HG02610 (cell line): ENCODE measurements at regions not wholly inside any gene's neighbourhood (a gene's known extent, or its start where the extent isn't known, plus 50 kb on each side); places are given as distances from the start of the nearest gene placed in this dataset.
"Not testable (repeated sequence)": the region's sequence is repeated elsewhere in the genome, so short reads cannot be mapped to it uniquely, and the experiment has no call there.

Experiments
- ATAC-seq: cut with Tn5 transposase; IDR thresholded peaks from one replicate; pipeline ENCODE4 v1.9.1; 2021; ENCODE audit warnings: mild to moderate bottlenecking, moderate library complexity; ENCODE audit not compliant: unreplicated experiment

DNA sequence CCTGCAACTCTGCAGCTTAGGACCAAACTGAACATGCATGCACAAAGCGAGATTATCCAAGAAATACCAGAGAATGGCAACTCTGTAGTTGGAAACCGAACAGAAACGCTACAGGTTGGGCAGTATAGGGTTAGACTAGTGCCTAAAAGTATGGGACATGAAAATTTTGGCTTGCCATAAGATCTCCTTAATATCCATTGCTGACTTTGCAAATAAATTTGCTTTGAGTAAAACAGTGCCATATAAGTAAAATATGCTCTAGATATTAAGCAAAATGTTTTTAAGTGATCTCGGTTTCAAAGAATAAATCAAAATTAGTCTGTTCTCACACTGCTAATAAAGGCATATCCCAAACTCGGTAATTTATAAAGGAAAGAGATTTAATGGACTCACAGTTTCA, 456.0 kb downstream of the PRDM9 start:
- no peak for ATAC-seq

DNA sequence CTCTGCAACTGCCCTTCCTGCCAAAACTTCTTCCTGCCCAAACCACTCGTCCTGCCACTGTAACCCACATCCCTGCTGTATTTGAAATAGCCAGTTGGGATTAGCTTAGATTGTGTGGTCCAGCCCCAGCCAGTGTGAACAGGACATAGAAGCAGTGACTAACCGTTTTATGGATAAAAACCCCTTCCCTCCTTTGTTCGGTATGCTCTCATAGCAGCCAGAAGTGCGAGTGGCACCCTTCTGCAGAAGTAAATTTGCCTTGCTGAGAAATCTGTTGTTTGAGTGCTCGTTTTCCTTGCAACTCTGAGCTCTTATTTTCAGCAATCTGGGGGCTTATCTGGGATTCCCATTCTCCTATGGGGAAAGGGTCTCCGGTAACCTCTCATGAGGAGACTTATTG, 470.0 kb downstream of the PRDM9 start:
- no peak for ATAC-seq

DNA sequence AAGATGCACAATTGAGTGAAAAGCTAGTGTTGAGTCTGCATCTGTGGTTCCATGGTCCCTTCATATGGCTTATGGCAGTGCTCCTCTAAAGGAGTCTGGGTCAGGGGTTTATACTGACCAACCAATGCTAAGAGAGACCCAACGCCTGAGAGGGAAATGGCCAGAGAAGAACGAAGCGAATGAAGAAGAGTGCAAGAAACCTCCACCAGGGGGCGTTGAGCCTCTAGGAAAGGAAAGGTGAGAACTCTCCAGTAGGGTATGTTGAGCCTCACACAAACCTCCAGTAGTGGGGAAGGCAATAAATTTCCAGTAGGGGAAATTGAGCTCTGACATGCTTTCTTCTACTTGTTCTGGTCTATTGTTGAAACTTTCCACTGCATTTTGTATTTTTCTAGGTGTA, 470.6 kb downstream of the PRDM9 start:
- ATAC-seq = no peak

DNA sequence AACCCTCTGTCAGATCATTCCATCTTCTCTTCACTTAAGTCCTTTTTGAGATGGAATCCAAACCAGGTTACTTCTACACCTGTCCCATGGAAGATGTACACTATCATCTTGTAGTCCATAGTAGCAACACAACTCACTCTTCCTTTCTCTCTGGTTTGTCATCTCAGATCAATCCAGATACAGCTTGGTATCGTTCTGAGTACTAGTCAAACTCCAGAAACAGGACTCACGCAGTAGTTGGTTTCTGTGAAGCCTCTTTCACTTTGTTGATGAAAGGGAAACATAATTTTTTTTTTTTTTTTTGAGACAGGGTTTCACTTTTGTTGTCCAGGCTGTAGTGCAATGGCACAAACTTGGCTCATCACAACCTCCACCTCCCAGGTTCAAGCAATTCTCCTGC, 484.0 kb downstream of the PRDM9 start:
- ATAC-seq = peak; percentile 61

DNA sequence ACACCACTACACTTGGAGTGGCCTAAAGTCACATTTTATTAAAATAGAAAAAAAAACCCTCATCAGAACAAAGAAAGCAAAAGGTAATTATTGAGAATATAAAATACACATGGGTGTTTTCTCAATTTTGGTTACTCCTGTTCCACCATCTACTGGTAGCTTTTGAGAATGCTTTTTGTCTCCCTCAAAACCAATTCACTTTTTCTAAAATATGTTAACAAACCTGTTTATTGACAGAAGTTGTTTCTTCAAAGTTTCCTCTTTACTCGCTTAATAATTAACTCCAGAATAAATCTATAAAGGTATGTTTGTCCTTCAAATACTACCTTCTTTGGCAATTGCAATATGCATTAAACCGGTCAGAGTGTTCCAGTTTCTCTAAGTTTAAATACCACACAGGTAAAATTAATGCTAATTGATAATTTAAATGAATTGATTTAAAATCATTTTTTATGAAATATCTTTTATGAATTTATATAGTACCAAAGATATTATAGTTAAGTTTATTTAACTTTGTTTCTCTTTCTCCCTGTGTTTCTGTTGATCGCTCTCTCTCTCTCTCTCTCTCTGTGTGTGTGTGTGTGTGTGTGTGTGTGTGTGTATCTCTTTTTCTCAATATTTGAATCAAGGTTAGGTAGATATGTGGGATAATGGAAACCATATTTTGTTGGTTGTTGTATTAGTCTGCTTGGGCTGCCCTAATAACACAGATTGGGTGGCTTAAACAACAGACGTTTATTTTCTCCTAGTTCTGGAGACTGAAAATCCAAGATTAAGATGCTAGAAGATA, 487.4 kb downstream of the PRDM9 start:
- no peak for ATAC-seq

DNA sequence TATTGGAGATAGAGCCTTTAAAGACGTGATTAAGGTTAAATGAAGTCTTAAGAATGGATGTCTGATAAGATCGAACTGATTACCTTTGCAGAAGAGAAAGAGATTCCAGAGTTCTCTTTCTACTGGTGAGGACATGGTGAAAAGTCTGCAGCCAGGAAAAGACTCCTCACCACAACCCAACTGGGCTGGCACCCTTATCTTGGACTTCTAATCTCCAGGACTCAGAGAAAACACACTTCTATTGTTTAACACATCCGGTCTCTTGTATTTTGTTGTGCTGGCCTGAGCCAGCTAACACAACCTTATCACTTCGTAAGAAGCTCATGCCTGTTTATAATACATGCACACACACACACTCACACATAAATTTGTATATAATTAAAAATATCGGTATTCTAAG, 489.1 kb downstream of the PRDM9 start:
- no peak for ATAC-seq

DNA sequence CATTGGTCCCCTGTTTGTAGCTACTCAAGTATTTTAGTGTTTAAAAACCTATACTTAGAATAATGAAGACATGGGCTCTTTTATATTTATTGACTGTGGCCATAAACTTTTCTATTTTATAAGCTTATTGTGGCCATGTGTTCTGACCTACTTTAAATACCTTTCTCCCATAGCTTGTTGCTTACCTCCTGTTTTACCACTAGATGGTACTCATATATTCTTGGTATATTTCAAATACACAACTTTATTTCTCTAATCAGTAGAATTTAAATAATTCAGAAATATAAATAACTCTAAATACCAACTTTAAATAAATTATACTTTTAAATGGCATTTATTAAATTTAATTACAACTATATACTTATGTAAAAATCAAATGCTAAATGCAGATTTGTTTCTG, 498.0 kb downstream of the PRDM9 start:
- ATAC-seq = no peak

DNA sequence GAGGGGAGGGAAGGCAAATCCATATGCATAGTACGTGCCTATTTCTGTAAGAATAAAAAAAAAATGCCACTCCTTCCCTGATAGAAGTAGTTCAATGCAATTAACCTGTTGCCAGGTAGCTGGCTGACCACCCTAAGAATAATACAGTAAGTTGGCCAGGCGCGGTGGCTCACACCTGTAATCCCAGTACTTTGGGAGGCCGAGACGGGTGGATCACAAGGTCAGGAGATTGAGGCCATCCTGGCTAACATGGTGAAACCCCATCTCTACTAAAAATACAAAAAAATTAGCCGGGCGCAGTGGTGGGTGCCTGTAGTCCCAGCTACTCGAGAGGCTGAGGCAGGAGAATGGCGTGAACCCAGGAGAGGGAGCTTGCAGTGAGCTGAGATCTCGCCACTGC, 510.3 kb downstream of the PRDM9 start:
- not testable (repeated sequence) for ATAC-seq

DNA sequence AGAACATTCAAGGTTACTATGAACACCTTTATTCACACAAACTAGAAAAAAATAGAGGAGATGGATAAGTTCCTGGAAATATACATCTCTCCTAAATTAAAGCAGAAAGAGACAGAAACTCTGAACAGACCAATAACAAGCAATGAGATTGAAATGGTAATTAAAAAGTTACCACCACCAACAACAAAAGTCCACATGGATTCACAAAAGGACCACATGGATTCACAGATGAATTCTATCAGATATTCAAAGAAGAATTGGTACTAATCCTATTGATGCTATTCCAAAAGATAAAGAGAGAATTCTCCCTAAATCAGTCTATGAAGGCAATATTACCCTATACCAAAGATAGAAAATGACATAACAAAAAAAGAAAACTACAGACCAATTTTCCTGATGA, 518.9 kb downstream of the PRDM9 start:
- ATAC-seq = no peak

DNA sequence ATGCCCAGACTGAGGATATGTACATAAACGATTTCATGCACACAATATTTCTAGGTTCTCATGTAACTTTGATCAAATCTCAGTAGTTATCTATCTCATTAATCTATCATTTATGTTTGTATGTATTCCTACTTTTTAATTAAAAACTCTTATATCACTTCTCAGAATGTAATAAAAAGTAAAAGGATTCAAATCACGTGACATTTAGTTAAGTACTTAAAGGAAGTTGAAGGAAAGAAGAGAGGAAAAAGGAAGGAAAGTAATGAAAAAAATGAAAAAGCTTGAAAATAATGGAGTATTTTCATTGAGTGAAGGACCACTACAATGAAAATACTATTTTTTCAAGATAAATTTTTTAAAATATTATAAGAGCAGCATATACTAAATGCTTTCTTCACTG, 535.3 kb downstream of the PRDM9 start:
- ATAC-seq = no peak

DNA sequence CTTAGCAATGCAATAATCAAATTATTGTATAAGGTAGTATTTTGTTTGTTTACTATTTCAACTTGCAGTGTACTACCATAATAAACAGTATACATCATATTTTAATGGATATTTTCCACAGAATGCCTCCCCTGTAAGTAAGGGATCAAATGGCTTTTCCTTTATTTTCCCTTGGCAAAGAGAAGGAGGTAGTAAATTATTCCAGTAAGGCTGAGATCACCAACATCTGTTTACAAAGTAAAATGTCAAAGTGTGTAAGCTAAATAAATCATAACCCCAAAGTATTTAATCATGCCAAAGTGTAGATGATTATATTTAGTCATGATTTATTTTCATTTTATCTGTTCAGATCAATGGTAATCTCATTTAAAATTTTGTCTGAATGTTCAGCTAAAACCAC, 537.6 kb downstream of the PRDM9 start:
- ATAC-seq = no peak

DNA sequence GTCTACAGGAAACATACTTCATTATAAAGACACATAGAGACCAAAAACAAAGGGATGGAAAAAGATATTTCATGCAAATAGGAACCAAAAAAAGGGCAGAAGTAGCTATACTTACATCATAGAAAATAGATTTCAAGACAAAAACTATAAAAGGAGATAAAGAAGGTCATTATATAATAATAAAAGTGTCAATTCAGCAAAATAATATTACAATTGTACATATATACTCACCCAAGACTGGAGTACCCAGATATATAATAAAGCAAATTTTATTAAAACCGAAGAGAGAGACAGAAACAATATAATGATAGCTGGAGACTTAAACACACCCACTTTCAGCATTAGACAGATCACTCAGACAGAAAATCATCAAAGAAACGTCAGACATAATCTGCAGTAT, 546.3 kb downstream of the PRDM9 start:
- ATAC-seq = no peak

DNA sequence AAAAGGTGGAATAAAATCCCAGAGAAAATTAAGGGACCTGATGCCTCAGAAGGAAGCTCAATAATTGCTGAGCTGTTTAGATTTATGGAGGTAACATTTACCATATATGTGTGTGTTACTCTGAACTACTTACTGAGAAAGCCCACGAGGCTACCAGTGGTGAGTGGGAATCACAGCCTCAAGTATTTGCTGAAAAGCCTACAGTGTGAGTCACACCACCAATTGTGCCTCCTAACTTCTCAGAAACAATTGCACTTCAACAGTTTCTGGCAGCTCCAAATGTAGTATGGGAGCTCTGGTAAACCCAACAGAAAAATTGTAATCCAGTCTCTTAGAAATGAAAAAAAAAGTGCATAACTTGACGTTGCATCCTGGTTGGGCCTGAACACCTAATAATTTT, 551.6 kb downstream of the PRDM9 start:
- no peak for ATAC-seq

DNA sequence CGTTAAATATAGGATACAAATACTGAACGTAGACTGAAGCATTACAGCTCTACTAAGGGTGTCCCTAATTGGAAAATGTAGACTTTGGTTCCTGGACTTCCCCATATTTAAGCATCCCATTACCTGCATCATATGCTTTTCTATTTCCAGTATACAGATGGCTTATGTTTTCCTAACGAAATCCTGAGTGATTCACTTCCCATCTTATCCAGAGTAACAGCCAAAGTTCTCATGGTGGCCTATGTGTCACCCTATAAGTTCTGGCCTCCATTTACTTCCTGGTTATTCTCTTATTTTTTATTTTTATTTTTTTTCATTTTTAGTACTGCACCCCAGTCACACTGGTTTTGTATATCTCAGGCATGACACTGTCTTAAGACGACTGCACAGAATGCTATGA, 552.3 kb downstream of the PRDM9 start:
- ATAC-seq = no peak

DNA sequence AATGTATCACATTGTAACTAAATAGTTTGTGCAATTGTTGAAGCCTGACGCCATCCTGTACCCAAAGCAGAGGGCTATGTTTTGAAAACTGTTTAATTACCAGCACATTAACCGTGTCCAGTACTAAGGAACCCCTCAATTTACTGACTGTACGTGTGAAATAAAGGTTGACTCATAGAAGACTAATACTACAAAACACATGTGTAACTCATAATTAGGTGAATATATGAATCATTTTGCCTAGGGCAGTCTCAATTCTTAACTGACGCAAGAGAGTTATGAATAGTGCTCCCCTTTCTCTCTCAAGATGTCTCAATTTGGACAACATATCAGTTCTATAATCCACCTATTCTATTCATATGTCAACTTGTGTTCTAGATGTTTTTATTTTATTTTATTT, 558.4 kb downstream of the PRDM9 start:
- no peak for ATAC-seq

DNA sequence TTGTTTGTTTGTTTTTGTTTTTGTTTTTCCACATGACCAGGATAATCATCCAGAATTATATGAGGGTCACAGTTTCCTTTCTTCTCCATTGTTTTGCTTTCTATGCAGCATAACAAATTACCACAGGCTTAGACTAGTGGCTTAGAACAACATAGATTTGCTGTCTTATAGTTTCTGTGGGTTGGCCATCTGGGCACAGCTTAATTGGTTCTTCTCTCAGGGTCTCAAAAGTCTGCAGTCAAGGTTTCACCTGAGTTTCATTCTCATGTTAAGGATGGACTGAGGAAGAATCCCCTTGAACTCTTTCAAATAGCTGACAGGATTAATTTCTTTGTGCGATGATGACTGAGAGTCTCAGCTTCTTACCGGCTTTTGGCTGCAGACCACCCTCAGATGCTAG, 559.8 kb downstream of the PRDM9 start:
- ATAC-seq = no peak

DNA sequence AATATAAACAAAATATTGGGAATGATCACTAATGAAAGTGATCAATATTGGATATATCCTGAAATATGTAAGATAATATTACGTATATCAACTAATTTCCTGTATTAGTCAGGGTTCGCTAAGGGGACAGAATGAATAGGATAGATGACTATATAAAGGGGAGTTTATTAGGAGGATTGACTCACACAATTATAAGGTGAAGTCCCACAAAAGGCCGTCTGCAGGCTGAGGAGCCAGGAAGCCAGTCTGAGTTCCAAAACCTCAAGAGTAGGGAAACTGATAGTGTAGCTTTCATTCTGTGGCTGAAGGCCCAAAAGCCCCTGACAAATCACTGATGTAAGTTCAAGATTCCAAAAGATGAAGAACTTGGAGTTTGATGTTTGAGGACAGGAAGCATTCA, 561.1 kb downstream of the PRDM9 start:
- no peak for ATAC-seq

DNA sequence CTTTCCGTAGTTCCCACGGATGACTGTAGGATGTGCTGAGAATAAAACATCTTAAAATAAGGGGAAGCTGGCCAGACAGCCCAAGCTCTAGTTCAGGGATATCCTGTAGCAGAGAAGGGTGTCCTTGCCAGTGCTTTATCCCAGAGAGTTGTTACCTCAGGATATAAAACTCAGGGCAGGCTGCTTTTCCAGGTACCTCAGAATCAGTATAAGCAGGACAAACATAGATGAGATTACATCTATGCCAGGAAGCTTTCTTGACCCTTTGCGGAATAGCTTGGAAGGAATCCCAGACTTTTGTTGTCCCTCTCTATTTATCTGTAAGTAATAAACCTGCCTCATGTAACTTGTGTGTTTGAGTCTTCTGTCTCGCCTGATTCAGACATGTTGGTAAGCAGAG, 565.7 kb downstream of the PRDM9 start:
- no peak for ATAC-seq

DNA sequence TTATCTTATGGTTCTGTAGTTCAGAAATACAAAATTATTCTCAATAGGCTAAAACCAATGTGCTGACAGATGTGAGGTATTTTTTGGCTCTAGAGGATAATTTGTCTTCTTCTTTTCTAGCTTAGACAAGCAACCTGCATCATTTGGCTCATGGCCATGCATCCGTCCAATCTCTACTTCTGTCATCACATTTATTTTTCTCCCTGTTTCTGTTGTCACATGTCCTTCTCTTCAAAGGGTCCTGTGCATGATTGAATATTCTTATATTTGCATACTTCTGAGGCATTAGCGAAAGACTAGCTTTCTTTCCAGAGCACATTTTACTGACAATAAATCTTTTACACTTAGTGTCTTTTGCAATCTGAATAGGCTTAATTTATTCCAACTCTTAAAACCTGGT, 564.7 kb downstream of the CDH10 start:
- no peak for ATAC-seq

DNA sequence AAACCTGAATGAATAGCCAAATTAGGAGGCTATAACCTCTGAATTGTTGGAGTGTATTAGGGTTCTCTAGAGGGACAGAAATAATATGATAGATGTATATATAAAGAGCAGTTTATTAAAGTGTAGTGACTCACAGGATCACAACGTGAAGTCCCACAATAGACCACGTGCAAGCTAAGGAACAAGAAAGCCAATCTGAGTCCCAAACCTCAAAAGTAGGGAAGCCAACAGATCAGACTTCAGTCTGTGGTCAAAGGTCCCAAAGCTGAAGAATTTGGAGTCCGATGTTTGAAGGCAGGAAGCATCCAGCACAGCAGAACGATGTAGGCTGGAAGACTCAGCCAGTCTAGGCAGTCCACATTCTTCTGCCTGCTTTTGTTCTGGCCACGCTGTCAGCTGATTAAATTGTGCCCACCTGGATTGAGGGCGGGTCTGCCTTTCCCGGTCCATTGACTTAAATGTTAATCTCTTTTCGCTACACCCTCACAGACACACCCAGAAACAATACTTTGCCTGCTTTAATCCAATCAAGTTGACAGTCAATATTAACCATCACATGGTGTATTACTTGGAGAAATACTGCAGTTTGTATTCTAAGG, 550.6 kb downstream of the CDH10 start:
- no peak for ATAC-seq

DNA sequence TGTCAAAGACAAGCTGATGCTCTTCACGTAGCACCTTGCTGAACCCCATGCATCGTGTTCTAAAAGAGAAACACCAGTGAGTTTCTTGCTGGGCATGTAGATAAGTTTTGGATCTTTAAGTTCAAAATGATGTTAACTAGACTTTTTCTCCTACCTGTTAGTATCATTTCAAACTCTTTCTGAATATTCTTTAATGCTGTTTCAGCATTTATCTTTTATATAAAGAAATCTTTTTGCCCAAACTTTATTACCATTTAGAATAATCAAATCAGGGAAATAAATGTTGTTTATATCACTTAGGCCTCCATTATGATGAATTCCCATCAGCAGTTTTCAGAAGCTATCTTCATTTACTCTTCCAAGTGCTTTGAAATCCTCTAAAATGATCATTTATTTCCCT, 542.8 kb downstream of the CDH10 start:
- no peak for ATAC-seq

DNA sequence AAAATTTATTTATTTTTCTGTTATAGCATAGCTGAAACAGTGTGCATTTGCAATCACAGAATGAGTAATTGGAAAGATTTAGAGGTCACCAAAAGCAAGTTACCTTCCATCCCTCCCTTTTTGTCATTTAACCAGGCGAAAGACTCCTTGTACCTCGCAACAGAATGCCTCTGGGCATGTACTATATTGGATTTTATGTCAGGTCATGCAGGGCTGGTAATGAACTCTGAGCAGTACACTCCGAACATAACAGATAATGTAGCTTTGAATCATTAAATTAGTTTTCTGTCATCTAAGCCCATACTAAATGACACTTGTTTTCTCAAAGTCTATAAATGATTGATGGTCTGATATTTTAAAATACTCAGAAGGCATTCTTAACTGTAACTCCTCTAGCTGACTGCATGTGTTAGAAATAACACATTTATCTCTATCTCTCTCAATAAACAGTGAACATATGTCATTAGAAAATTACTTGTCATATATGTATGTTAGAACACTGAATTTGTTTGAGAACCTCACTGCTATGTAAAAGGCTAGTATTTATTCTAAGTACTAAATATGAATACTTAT, 541.2 kb downstream of the CDH10 start:
- no peak for ATAC-seq
